ENCODE measurements at regions not wholly inside any gene's neighbourhood (a gene's known extent, or its start where the extent isn't known, plus 50 kb on each side); places are given as distances from the start of the nearest gene placed in this dataset.

DNA sequence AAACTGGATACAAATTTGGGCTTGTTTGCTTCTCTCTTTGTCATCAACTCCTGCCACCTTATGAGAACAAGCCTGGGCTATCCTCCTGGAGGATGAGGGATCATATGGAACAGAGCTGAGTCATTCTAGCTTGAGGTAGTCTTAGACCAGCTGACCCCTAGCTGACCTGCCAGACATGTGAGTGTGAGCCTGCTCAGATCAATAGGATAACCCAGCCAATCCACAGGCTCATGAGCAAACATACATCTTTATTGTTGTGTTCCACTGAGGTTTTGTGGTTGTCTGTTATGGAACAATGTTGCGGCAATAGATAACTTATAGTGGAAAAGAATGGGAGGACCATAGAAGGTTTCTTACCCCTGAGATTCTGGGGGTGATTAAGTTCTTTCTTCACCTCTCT lies 54.5 kb upstream of the FAM180A start:
- intact Hi-C loops (cut with micrococcal nuclease; ENCODE audit: unreplicated experiment): loop anchor here (5.0 to 10.0 kb wide), 3 partner anchors 489 to 1652 kb away; no protein-coding TSS in a partner anchor
- no peak overlapping the region for H2AFZ ChIP-seq (ENCODE audit: low read length)
- no peaks in the 10 kb centered on the region for H3K36me3 ChIP-seq (ENCODE audit: insufficient read depth, low read length)
- H3K27ac ChIP-seq (ENCODE audit: low read depth, low read length, poor library complexity, severe bottlenecking): no peak overlapping the region
- no TSS peak for BruUV-seq (replicated peaks)
- no peak overlapping the region for H3K4me3 ChIP-seq (ENCODE audit: low read depth, low read length, poor library complexity, severe bottlenecking)
- ChIA-PET POLR2A (no interaction called here), CTCF (ENCODE audit: unreplicated experiment) (no interaction called here)
- no peaks in the 10 kb centered on the region for H3K9me2 ChIP-seq (ENCODE audit: insufficient read depth, low read length)
- no peak for TF ChIP-seq CTCF (conservative IDR thresholded peaks at IDR 0.05; ENCODE audit: low read length)
- no peak for TF ChIP-seq EZH2phosphoT487 (IDR thresholded peaks at IDR 0.05; ENCODE audit: borderline replicate concordance, low read depth, low read length)
- peaks cover 7% of the 10 kb centered on the region for H3K4me1 ChIP-seq (ENCODE audit: insufficient read depth, low read length, poor library complexity, severe bottlenecking)
- H3K4me2 ChIP-seq (ENCODE audit: low read length): no peak overlapping the region
- no peak for DNase-seq (ENCODE audit: low spot score)
- H3K9me3 ChIP-seq (ENCODE audit: low read length): no peaks in the 10 kb centered on the region
- no peaks in the 10 kb centered on the region for H3K79me2 ChIP-seq (ENCODE audit: insufficient read depth, low read depth, low read length)
- H4K20me1 ChIP-seq (ENCODE audit: insufficient read depth, low read length): no peaks in the 10 kb centered on the region

DNA sequence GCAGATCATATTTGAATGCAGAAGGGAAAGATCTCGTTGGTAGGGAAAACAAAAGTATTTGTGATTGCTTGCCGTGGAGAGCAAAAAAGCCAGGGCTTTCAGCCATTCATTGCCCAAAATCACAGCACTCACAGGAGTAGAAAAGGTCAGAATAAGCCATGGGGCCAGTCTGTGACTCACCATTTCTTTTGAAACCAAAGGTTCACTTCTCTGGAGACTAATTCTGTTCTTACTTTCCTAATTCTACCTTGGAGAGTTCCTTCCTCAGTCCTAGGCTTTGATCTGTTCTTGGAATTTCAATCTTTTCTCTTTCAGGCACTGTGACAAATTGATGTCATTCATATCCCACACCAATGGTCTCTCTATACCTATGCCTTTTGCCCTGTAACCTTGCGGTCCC lies 54.1 kb upstream of the FAM180A start:
- CTCF ChIA-PET (ENCODE audit: unreplicated experiment): no interaction called here
- Histone ChIP-seq H3K36me3 (ENCODE audit: insufficient read depth, low read length) (no peaks in the 10 kb centered on the region), H3K27ac (ENCODE audit: low read depth, low read length, poor library complexity, severe bottlenecking) (no peak overlapping the region), H3K79me2 (ENCODE audit: insufficient read depth, low read depth, low read length) (no peaks in the 10 kb centered on the region), H2AFZ (ENCODE audit: low read length) (no peak overlapping the region), H3K4me2 (ENCODE audit: low read length) (no peak overlapping the region), H3K4me3 (ENCODE audit: low read depth, low read length, poor library complexity, severe bottlenecking) (no peak overlapping the region), H3K4me1 (ENCODE audit: insufficient read depth, low read length, poor library complexity, severe bottlenecking) (peaks cover 7% of the 10 kb centered on the region), H4K20me1 (ENCODE audit: insufficient read depth, low read length) (no peaks in the 10 kb centered on the region), H3K9me3 (ENCODE audit: low read length) (no peaks in the 10 kb centered on the region), H3K9me2 (ENCODE audit: insufficient read depth, low read length) (no peaks in the 10 kb centered on the region)
- TF ChIP-seq CTCF (conservative IDR thresholded peaks at IDR 0.05; ENCODE audit: low read length) (no peak), EZH2phosphoT487 (IDR thresholded peaks at IDR 0.05; ENCODE audit: borderline replicate concordance, low read depth, low read length) (no peak)
- POLR2A ChIA-PET: no interaction called here
- intact Hi-C loops (cut with micrococcal nuclease; ENCODE audit: unreplicated experiment): loop anchor here (5.0 to 10.0 kb wide), 3 partner anchors 490 to 1652 kb away; no protein-coding TSS in a partner anchor
- BruUV-seq (replicated peaks): no TSS peak
- DNase-seq (ENCODE audit: low spot score): no peak

DNA sequence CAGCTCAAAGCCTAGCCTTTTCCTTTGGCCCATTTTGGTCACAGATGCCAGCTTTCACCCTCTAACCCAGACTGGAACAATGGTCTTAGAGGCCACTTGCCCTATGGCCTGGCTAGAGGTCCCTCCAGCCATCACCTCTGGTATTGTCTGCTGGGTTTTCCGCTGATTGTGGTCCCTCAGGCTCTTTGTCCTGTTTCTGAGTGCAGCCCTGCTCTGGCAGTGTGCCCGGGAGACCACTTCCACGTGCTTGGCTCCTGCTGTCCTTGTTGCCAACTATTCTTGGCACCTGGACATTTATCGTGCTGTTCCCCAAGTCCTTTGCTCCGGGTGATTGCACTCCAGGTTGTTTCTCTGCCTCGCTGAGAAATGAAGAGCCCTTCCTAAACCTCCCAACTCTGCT lies 53.3 kb upstream of the FAM180A start:
- Histone ChIP-seq H3K9me2 (ENCODE audit: insufficient read depth, low read length) (no peaks in the 10 kb centered on the region), H4K20me1 (ENCODE audit: insufficient read depth, low read length) (no peaks in the 10 kb centered on the region), H3K27ac (ENCODE audit: low read depth, low read length, poor library complexity, severe bottlenecking) (no peak overlapping the region), H3K9me3 (ENCODE audit: low read length) (no peaks in the 10 kb centered on the region), H3K4me3 (ENCODE audit: low read depth, low read length, poor library complexity, severe bottlenecking) (no peak overlapping the region), H3K4me1 (ENCODE audit: insufficient read depth, low read length, poor library complexity, severe bottlenecking) (peaks cover 7% of the 10 kb centered on the region), H3K36me3 (ENCODE audit: insufficient read depth, low read length) (no peaks in the 10 kb centered on the region), H2AFZ (ENCODE audit: low read length) (no peak overlapping the region), H3K79me2 (ENCODE audit: insufficient read depth, low read depth, low read length) (no peaks in the 10 kb centered on the region), H3K4me2 (ENCODE audit: low read length) (no peak overlapping the region)
- CTCF ChIA-PET (ENCODE audit: unreplicated experiment): no interaction called here
- TF ChIP-seq EZH2phosphoT487 (IDR thresholded peaks at IDR 0.05; ENCODE audit: borderline replicate concordance, low read depth, low read length) (no peak), CTCF (conservative IDR thresholded peaks at IDR 0.05; ENCODE audit: low read length) (no peak)
- intact Hi-C loops (cut with micrococcal nuclease; ENCODE audit: unreplicated experiment): loop anchor here (1.0 to 10.0 kb wide), 4 partner anchors 207 to 1653 kb away; no protein-coding TSS in a partner anchor
- POLR2A ChIA-PET: no interaction called here
- DNase-seq (ENCODE audit: low spot score): no peak
- BruUV-seq (replicated peaks): no TSS peak

All from OCI-LY7 (cell line).